ENCODE measurements at regions not wholly inside any gene's neighbourhood (a gene's known extent, or its start where the extent isn't known, plus 50 kb on each side); places are given as distances from the start of the nearest gene placed in this dataset.

- no peak for DNase-seq (ENCODE audit: low read depth)
- TF ChIP-seq CTCF (IDR thresholded peaks at IDR 0.05; ENCODE audit: low read depth, low read length, missing control alignments) = no peak
- no peak overlapping the region for H3K4me3 ChIP-seq (ENCODE audit: low read depth, low read length)
- in situ Hi-C loops (cut with HindIII; ENCODE audit: low sequenced_read_pairs) = no loop called here
These were observed 299.3 kb upstream of the SLITRK6 start for GRCh38 chr13:86098511-86098910.

- no peak for DNase-seq (ENCODE audit: low read depth)
- H3K4me3 ChIP-seq (ENCODE audit: low read depth, low read length) = no peak overlapping the region
- TF ChIP-seq CTCF (IDR thresholded peaks at IDR 0.05; ENCODE audit: low read depth, low read length, missing control alignments) = no peak
- in situ Hi-C loops (cut with HindIII; ENCODE audit: low sequenced_read_pairs) = no loop called here
These were observed 296.1 kb upstream of the SLITRK6 start for GRCh38 chr13:86095351-86095750.

- TF ChIP-seq CTCF (IDR thresholded peaks at IDR 0.05; ENCODE audit: low read depth, low read length, missing control alignments) = no peak
- no peak overlapping the region for H3K4me3 ChIP-seq (ENCODE audit: low read depth, low read length)
- no peak for DNase-seq (ENCODE audit: low read depth)
- in situ Hi-C loops (cut with HindIII; ENCODE audit: low sequenced_read_pairs) = no loop called here
These were observed 291.0 kb upstream of the SLITRK6 start for GRCh38 chr13:86090181-86090580.

- H3K4me3 ChIP-seq (ENCODE audit: low read depth, low read length) = no peak overlapping the region
- in situ Hi-C loops (cut with HindIII; ENCODE audit: low sequenced_read_pairs) = no loop called here
- DNase-seq (ENCODE audit: low read depth) = no peak
- TF ChIP-seq CTCF (IDR thresholded peaks at IDR 0.05; ENCODE audit: low read depth, low read length, missing control alignments) = no peak
These were observed 288.0 kb upstream of the SLITRK6 start for GRCh38 chr13:86087244-86087643.

- in situ Hi-C loops (cut with HindIII; ENCODE audit: low sequenced_read_pairs) = no loop called here
- no peak for TF ChIP-seq CTCF (IDR thresholded peaks at IDR 0.05; ENCODE audit: low read depth, low read length, missing control alignments)
These were observed 286.7 kb upstream of the SLITRK6 start for GRCh38 chr13:86085890-86086289.

GRCh38 chr13:86082121-86082520 lies 282.9 kb upstream of the SLITRK6 start:
- DNase-seq (ENCODE audit: low read depth) = no peak
- no peak overlapping the region for H3K4me3 ChIP-seq (ENCODE audit: low read depth, low read length)
- no peak for TF ChIP-seq CTCF (IDR thresholded peaks at IDR 0.05; ENCODE audit: low read depth, low read length, missing control alignments)
- in situ Hi-C loops (cut with HindIII; ENCODE audit: low sequenced_read_pairs) = no loop called here

More at GRCh38 chr13:86085890-86086289, 286.7 kb upstream of the SLITRK6 start:
- H3K4me3 ChIP-seq (ENCODE audit: low read depth, low read length) = no peak overlapping the region
- DNase-seq (ENCODE audit: low read depth) = no peak

All from astrocyte of the cerebellum (primary cell).